ENCODE measurements at regions not wholly inside any gene's neighbourhood (a gene's known extent, or its start where the extent isn't known, plus 50 kb on each side); places are given as distances from the start of the nearest gene placed in this dataset.

- TF ChIP-seq EZH2 (IDR thresholded peaks at IDR 0.05; ENCODE audit: insufficient read depth, poor library complexity, severe bottlenecking) (no peak), EZH2phosphoT487 (IDR thresholded peaks at IDR 0.05; ENCODE audit: insufficient read depth, low read depth) (no peak)
Measured at GRCh38 chr2:83282841-83283240, 1176.2 kb downstream of the SUCLG1 start.

All from GM23248 (cell line).